ENCODE measurements at regions not wholly inside any gene's neighbourhood (a gene's known extent, or its start where the extent isn't known, plus 50 kb on each side); places are given as distances from the start of the nearest gene placed in this dataset.

DNA sequence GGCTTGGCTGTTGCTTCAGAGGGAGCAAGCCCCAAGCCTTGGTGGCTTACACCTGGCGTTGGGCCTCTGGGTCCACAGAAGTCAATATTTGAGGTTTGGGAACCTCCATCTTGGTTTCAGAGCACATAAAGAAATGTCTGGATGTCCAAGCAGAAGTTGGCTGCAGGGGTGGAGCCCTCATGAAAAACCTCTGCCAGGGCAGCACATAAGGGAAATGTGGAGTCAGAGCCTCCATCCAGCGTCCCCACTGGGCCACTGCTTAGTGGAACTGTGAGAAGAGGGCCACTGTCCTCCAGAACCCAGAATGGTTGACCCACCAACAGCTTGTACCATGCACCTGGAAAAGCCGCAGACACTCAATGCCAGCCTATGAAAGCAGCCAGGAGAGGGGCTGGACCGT lies 573.5 kb upstream of the ZWINT start:
- TF ChIP-seq EP300 (IDR thresholded peaks at IDR 0.05), result no peak
- TF ChIP-seq, protein P1, sequence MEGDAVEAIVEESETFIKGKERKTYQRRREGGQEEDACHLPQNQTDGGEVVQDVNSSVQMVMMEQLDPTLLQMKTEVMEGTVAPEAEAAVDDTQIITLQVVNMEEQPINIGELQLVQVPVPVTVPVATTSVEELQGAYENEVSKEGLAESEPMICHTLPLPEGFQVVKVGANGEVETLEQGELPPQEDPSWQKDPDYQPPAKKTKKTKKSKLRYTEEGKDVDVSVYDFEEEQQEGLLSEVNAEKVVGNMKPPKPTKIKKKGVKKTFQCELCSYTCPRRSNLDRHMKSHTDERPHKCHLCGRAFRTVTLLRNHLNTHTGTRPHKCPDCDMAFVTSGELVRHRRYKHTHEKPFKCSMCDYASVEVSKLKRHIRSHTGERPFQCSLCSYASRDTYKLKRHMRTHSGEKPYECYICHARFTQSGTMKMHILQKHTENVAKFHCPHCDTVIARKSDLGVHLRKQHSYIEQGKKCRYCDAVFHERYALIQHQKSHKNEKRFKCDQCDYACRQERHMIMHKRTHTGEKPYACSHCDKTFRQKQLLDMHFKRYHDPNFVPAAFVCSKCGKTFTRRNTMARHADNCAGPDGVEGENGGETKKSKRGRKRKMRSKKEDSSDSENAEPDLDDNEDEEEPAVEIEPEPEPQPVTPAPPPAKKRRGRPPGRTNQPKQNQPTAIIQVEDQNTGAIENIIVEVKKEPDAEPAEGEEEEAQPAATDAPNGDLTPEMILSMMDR (IDR thresholded peaks at IDR 0.05), result no peak
- TF ChIP-seq POLR2A (IDR thresholded peaks at IDR 0.05), result no peak

All from sigmoid colon (tissue), 4 donors.